ENCODE measurements at regions not wholly inside any gene's neighbourhood (a gene's known extent, or its start where the extent isn't known, plus 50 kb on each side); places are given as distances from the start of the nearest gene placed in this dataset.

GRCh38 chr4:120525106-120525505 lies 397.4 kb downstream of the PRDM5 start:
- no peak for DNase-seq (ENCODE audit: low read depth)

GRCh38 chr4:120524237-120524636 lies 398.3 kb downstream of the PRDM5 start:
- DNase-seq (ENCODE audit: low read depth): no peak

- no peak for DNase-seq (ENCODE audit: low read depth)
Measured at GRCh38 chr4:120520761-120521160, 401.8 kb downstream of the PRDM5 start.

DNA sequence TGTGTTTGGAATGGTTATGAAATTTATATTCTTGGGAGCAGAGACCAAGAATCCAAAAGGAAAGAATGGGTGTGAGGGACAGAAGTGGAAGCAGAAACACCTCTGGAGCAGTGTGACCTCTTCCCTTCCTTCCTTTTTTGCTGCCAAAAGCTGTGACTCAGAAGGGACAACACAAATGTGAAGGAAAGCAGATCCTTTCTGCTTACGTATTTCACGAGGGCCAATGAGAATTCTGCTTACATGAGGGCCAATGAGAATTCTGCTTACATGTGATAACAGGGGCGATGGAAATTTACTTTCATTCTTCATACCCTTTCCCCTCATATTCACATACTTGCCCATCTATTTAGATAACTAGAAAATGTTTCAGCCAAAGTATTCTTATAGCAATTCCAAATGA lies 404.6 kb downstream of the PRDM5 start:
- DNase-seq (ENCODE audit: low read depth): peak; percentile 71

DNA sequence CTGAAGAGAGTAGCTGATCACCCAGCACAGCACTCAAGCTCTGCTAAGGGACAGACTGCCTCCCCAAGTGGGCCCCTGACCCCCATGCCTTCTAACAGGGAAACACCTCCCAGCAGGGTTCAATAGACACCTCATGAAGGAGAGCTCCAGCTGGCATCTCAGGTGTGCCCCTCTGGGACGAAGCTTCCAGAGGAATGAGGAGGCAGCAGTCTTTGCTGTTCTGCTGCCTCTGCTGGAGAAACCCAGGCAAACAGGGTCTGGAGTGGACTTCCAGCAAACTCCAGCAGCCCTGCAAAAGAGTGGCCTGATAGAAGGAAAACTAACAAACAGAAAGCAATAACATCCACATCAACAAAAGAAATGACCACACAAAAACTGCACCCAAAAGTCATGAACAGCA lies 412.8 kb downstream of the PRDM5 start:
- DNase-seq (ENCODE audit: low read depth): no peak

GRCh38 chr4:120509222-120509621 lies 413.3 kb downstream of the PRDM5 start:
- DNase-seq (ENCODE audit: low read depth): no peak

DNA sequence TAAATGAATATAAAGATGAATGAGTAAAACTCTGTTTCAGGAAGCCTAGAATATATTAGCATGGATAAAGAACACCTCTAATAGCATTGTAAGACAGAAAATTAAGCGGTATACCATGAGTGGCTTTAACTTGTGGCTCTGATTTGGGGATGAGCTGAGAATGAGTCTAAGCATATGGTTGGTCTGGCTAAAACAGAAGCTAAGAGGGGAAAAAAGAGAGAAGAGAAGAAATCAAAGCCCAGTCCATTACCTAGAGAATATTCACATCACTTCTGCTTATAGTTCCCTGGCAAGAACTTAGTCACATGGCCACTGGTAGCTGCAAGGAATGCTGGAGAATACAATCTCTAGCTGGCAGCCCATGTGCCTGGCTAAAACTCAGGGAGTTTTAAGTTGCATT lies 414.5 kb downstream of the PRDM5 start:
- DNase-seq (ENCODE audit: low read depth): no peak

GRCh38 chr4:120506536-120506935 lies 416.0 kb downstream of the PRDM5 start:
- DNase-seq (ENCODE audit: low read depth): no peak

GRCh38 chr4:120498678-120499077 lies 423.8 kb downstream of the PRDM5 start:
- no peak for DNase-seq (ENCODE audit: low read depth)

GRCh38 chr4:120491481-120491880 lies 424.8 kb upstream of the MAD2L1 start:
- DNase-seq (ENCODE audit: low read depth): peak; percentile 5

DNA sequence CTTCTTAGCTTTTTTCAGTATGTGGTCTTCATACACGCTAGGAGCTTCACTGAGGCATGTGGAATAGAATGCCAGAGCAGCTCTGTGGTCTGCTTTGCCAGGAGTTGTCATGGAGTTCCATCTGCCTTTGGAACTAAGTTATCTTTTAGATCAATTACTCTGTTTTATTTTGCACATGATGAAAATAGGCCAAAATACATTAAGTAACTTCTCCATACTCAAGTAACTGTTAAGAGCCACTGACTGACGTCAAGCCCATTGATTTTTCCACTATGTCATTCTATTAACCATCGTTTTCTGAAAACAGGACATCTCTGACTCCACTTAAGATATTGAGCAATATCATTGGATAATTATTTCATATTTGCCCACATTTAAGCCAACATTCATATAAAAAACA lies 415.1 kb upstream of the MAD2L1 start:
- DNase-seq (ENCODE audit: low read depth): no peak

DNA sequence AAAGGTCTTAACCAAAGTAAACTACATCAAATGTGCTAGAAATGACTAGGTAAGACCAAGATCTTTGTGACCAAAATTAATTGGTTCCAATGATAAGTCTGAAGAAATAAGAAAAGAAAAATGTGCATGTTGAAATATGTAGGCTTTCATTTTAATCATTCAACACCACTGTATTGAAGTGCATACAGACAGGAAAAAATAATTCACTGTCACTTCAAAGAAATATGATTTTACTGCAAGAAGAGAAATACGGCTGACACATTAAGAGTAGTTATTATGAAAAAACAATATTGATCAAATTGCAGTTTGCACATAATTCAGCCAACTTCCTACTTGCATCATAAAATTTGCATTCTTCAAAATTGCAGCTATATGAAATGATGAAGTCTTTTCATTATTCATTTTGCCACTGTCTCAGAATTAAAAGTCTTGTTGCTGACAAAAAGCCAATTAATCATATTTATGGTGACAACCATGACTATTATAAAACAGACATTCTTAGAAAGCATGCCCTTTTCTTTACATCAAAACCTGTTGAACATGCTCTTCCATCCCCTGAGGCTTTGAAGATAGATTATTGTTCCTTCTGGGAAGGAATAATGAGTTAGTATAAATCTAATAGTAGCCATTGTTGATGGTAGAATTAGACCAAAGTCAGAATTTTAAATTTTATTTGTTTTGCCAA lies 405.9 kb upstream of the MAD2L1 start:
- DNase-seq (ENCODE audit: low read depth): no peak

GRCh38 chr4:120466429-120466828 lies 399.8 kb upstream of the MAD2L1 start:
- DNase-seq (ENCODE audit: low read depth): no peak

DNA sequence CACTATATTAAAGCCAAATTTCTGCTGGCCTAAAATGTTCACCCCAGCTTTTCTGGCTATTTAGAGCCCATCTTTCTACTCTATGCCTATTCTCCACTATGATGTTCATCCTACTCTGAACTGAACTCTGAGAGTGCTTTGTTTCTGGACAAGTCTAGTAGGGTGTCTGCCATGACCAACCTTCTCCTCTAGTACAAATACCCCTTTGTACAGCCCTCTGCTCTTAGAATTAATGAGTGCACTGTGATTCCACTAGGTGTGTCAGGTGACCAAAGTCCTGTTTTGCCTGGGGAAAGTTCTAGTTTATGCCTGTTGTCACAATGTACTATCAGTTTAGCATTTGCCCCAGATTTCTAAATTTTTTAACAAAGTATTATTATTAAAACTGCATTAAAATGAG lies 388.1 kb upstream of the MAD2L1 start:
- no peak for DNase-seq (ENCODE audit: low read depth)

DNA sequence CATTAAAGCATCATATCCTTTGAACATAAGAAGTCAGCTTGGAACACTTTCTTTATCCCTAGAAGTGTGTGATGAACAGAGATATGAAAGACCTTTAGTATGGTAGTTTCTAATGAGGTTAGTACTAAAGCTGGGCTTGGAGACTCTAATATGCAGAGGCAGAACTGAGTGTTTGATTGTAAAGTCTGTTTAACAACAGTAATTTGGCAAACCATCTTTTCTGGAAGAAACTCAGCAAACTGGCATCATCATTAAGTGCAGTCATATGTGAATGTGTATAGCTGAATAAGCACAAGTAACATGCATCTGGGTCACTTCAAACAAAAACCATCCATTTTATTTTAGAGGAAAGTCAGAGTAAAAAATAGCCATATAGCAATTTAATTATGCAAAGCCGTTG lies 385.9 kb upstream of the MAD2L1 start:
- DNase-seq (ENCODE audit: low read depth): no peak

- no peak for DNase-seq (ENCODE audit: low read depth)
Measured at GRCh38 chr4:120452001-120452400, 385.4 kb upstream of the MAD2L1 start.

DNA sequence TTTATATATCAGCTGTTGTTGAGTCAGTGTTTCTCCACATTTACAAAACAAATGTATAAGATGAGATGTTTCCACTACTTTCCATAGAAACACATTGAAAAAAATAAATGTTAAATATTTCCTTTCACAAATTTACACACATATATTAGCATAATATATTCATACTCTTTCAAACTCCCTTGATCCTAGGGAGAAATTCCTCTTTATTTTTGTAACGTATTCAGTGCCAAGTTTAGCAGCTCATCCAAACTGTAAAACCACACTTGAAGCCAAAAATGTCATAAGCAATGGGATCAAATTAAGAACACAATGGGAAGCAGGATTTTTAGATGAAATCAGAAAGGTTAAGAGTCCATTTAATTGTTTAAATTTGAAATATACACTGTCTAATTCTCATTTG lies 381.1 kb upstream of the MAD2L1 start:
- DNase-seq (ENCODE audit: low read depth): no peak

DNA sequence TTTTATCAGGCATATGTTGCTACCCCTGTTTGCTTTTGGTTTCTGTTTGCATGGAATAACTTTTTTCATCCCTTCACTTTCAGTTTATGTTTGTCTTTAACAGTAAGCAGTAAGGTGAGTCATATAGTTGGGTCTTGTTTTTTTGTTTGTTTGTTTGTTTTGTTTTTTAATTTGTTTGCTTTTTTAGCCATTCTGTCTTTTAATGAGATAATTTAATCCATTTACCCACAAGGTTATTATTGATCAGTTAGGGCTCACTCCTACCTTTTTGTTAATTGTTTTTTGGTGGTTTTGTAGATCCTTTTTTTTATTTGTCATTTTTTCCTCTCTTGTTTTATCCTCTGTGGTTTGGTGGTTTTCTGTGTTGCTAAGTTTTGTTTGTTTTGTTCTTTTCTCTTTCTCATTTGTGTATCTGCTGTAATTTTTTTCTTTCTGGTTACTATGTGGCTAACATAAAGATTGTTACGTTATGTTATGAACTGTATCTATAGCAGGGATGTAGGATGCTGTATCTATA lies 379.5 kb upstream of the MAD2L1 start:
- no peak for DNase-seq (ENCODE audit: low read depth)

DNA sequence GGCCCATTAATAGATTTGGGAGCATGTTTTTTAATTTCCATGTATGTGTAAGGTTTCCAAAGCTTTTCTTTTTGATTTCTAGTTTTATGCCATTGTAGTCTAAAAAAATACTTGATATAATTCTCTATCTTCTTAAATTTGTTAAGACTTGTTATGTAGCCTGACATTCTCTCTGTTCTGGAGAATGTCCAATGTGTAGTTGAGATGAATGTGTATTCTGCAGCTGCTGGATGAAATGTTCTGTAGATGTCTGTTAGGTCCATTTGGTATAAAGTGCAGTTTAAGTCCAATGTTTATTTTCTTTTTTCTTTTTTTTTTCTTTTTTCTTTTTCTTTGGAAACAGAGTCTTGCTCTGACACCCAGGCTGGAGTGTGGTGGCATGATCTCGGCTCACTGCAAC lies 378.5 kb upstream of the MAD2L1 start:
- no peak for DNase-seq (ENCODE audit: low read depth)

GRCh38 chr4:120443116-120443515 lies 376.5 kb upstream of the MAD2L1 start:
- no peak for DNase-seq (ENCODE audit: low read depth)

- no peak for DNase-seq (ENCODE audit: low read depth)
Measured at GRCh38 chr4:120440730-120441129, 374.1 kb upstream of the MAD2L1 start.

DNA sequence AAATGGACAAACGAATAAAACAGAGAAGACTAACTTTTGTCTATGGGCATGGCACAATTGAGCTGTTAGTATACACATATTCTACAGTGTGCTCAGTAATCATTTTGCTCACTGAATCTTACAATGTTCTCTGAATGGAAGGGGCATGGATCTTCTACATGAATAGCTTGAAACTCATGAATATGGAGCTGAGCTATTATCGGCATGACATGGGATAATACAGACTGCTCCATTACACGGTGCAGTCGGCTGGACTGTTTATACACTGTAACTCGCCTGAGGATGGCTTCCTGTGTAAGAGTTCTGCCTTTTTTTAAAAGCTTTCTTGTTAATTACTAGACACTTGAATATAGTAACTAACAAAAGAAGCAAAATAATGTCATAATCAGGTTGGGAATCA lies 368.5 kb upstream of the MAD2L1 start:
- DNase-seq (ENCODE audit: low read depth): no peak

DNA sequence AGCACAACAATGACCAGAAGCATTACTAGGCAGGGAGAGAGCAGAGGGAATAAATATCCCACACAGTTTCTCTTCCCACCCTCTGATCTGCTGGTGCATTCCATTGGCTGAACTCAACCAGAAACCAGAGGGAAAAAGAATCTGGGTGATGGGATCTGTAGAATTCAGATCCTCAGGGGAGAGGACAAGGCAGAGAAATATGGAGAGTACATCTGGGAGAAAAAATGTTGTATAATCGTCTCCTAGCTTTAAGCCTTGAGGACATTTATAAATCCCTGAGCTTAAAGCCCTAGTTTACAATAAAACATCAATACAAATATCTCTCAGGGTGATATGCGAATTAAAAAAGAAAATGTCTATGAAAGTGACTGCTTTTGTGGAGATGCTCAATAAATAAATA lies 368.1 kb upstream of the MAD2L1 start:
- no peak for DNase-seq (ENCODE audit: low read depth)

DNA sequence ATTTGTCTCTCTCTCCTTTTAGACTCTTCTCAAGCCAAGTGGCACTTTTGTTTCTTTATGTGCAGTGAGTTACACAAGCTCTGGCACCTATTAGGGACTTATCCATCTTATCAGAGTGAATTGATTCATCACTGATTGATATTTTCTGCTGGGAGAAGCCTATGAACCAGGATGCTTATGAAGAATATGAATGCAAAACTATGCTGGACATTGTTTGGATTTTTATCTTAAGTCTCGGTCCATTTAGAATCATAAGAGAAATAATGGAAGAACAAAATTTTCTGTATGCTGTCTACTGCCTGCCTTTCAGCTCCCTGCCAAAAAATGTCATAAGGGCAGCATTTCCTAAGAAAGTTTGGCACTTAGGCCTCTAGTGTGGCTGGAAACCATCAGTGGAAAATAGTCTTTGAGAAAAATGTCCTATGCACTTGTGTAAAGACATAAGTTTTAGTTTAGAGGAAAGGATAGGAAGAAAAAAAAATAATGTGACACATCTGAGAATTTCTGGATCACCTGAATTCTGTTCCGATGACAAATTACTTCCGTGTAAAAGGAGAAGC lies 365.7 kb upstream of the MAD2L1 start:
- DNase-seq (ENCODE audit: low read depth): no peak

All from RPMI7951 (cell line).